Keratinocyte (primary cell): ENCODE measurements at regions not wholly inside any gene's neighbourhood (a gene's known extent, or its start where the extent isn't known, plus 50 kb on each side); places are given as distances from the start of the nearest gene placed in this dataset.

Experiments
- CTCF ChIP-seq, 3 experiments: IDR thresholded peaks in 1 of 3; conservative IDR thresholded peaks in 1 of 3; optimal IDR thresholded peaks in 1 of 3; 2 replicates in 2 of 3; 3 replicates in 1 of 3; pipeline versions ENCODE3 to v1.5.1; 2011; ENCODE audit warnings: low read length in 3 of 3, mild to moderate bottlenecking in 3 of 3, moderate library complexity in 2 of 3, control low read depth in 1 of 3, inconsistent platforms in 1 of 3; ENCODE audit not compliant: insufficient read depth in 2 of 3; ENCODE audit errors: extremely low read depth in 1 of 3
- EZH2 ChIP-seq: IDR thresholded peaks from one replicate; pipeline ENCODE4 v1.6.1; 2012; ENCODE audit warnings: inconsistent platforms, mild to moderate bottlenecking, low read length, moderate library complexity

GRCh38 chr3:59364496-59364895, 314.7 kb upstream of the CFAP20DC start:
- TF ChIP-seq CTCF (optimal IDR thresholded peaks at IDR 0.05 in 1 of 3, IDR thresholded peaks at IDR 0.05 in 1 of 3, conservative IDR thresholded peaks at IDR 0.05 in 1 of 3; ENCODE audit: extremely low read depth in 1 of 3, insufficient read depth in 2 of 3, low read length in 3 of 3) (no peak), EZH2 (no peak)
